ENCODE measurements at regions not wholly inside any gene's neighbourhood (a gene's known extent, or its start where the extent isn't known, plus 50 kb on each side); places are given as distances from the start of the nearest gene placed in this dataset.
"Not testable (repeated sequence)": the region's sequence is repeated elsewhere in the genome, so short reads cannot be mapped to it uniquely, and the experiment has no call there.

- no peak for DNase-seq (ENCODE audit: low read depth)
- H3K4me3 ChIP-seq (ENCODE audit: low read depth, low read length) = no peak overlapping the region
- no peak for TF ChIP-seq CTCF (IDR thresholded peaks at IDR 0.05; ENCODE audit: insufficient read depth, low read depth, low read length, missing control alignments)
Observed at GRCh38 chr5:174901336-174901735, 177.0 kb downstream of the MSX2 start.

GRCh38 chr5:174900240-174900865, 176.0 kb downstream of the MSX2 start:
- TF ChIP-seq CTCF (IDR thresholded peaks at IDR 0.05; ENCODE audit: insufficient read depth, low read depth, low read length, missing control alignments) = no peak
- no peak for DNase-seq (ENCODE audit: low read depth)
- no peak overlapping the region for H3K4me3 ChIP-seq (ENCODE audit: low read depth, low read length)

- DNase-seq (ENCODE audit: low read depth) = no peak
- no peak for TF ChIP-seq CTCF (IDR thresholded peaks at IDR 0.05; ENCODE audit: insufficient read depth, low read depth, low read length, missing control alignments)
- H3K4me3 ChIP-seq (ENCODE audit: low read depth, low read length) = no peak overlapping the region
Observed at GRCh38 chr5:174897281-174897950, 173.0 kb downstream of the MSX2 start.

GRCh38 chr5:174895360-174895759, 171.0 kb downstream of the MSX2 start:
- DNase-seq (ENCODE audit: low read depth) = no peak
- no peak overlapping the region for H3K4me3 ChIP-seq (ENCODE audit: low read depth, low read length)
- TF ChIP-seq CTCF (IDR thresholded peaks at IDR 0.05; ENCODE audit: insufficient read depth, low read depth, low read length, missing control alignments) = no peak

GRCh38 chr5:174892742-174893141, 168.4 kb downstream of the MSX2 start:
- no peak for DNase-seq (ENCODE audit: low read depth)
- no peak for TF ChIP-seq CTCF (IDR thresholded peaks at IDR 0.05; ENCODE audit: insufficient read depth, low read depth, low read length, missing control alignments)
- no peak overlapping the region for H3K4me3 ChIP-seq (ENCODE audit: low read depth, low read length)

GRCh38 chr5:174880412-174881200, 156.2 kb downstream of the MSX2 start:
- not testable (repeated sequence) for H3K4me3 ChIP-seq (ENCODE audit: low read depth, low read length); DNase-seq (ENCODE audit: low read depth)

GRCh38 chr5:174877987-174878386, 153.6 kb downstream of the MSX2 start:
- no peak for DNase-seq (ENCODE audit: low read depth)
- TF ChIP-seq CTCF (IDR thresholded peaks at IDR 0.05; ENCODE audit: insufficient read depth, low read depth, low read length, missing control alignments) = no peak
- no peak overlapping the region for H3K4me3 ChIP-seq (ENCODE audit: low read depth, low read length)

Measured in GM12865 (cell line).